ENCODE measurements at regions not wholly inside any gene's neighbourhood (a gene's known extent, or its start where the extent isn't known, plus 50 kb on each side); places are given as distances from the start of the nearest gene placed in this dataset.
A peak's percentile ranks its signal among the peaks of the same experiment; 100 is the strongest.

DNA sequence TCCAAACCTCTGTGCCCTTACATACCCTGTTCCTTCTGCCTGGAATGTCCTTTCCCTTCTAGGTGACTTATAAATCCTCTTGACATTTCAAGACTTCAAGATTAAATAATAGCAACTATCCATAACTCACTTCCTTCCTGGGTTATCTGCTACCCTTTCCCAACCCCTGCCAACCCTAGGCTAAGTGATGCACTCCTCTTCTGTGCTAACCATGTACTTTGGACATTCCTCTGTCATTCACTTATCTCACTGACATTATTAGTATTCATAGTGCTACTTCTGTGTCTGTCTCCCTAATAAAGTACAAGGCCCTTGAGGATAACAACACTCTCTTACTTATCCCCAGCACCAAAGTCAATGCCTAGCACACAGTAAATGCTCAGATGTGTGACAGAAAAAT lies 307.1 kb downstream of the ENC1 start:
- intact Hi-C loops (cut with DNase I): no loop called here
- no peak for DNase-seq
- Histone ChIP-seq H3K27ac (no peak overlapping the region), H3K4me3 (no peak overlapping the region), H3K4me1 (peaks cover 21% of the 10 kb centered on the region), H3K27me3 (ENCODE audit: insufficient read depth in 3 of 3, low read length in 2 of 3) (no peaks in the 10 kb centered on the region), H3K36me3 (ENCODE audit: insufficient read depth in 1 of 2, low read depth in 1 of 2) (no peaks in the 10 kb centered on the region), H3K9me3 (no peaks in the 10 kb centered on the region)
- no peak for ATAC-seq
- TF ChIP-seq, protein P1, sequence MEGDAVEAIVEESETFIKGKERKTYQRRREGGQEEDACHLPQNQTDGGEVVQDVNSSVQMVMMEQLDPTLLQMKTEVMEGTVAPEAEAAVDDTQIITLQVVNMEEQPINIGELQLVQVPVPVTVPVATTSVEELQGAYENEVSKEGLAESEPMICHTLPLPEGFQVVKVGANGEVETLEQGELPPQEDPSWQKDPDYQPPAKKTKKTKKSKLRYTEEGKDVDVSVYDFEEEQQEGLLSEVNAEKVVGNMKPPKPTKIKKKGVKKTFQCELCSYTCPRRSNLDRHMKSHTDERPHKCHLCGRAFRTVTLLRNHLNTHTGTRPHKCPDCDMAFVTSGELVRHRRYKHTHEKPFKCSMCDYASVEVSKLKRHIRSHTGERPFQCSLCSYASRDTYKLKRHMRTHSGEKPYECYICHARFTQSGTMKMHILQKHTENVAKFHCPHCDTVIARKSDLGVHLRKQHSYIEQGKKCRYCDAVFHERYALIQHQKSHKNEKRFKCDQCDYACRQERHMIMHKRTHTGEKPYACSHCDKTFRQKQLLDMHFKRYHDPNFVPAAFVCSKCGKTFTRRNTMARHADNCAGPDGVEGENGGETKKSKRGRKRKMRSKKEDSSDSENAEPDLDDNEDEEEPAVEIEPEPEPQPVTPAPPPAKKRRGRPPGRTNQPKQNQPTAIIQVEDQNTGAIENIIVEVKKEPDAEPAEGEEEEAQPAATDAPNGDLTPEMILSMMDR (IDR thresholded peaks at IDR 0.05): no peak

DNA sequence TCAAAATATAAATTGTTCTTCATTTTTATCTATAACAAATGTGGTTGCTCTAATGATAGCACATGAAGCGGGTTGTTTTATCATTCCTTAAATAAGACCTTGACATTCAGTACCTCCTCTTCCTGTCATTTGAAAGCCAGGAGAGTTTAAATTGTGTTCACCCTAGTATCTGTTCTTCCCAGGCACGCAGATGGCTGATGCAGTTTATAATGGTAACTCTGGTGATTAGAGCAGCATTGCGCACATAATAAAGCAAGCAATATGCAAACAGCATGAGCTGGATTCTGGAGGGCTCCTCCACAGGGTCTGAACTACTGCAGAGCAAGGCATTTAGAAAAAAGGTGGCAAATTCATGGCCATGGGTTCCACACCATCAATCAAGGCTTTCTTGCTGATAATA lies 307.8 kb downstream of the ENC1 start:
- 93 to 97% (median 93%) methylated on average over 3 of the region's 3 CpGs for WGBS, 3 donors
- intact Hi-C loops (cut with DNase I): no loop called here
- H3K9me3 ChIP-seq: no peaks in the 10 kb centered on the region
- H3K27ac ChIP-seq: no peak overlapping the region
- H3K4me3 ChIP-seq: no peak overlapping the region
- DNase-seq: no peak
- peaks cover 21% of the 10 kb centered on the region for H3K4me1 ChIP-seq
- no peaks in the 10 kb centered on the region for H3K36me3 ChIP-seq (ENCODE audit: insufficient read depth in 1 of 2, low read depth in 1 of 2)
- TF ChIP-seq, protein P1 (IDR thresholded peaks at IDR 0.05): no peak
- ATAC-seq: no peak
- H3K27me3 ChIP-seq (ENCODE audit: insufficient read depth in 3 of 3, low read length in 2 of 3): no peaks in the 10 kb centered on the region

DNA sequence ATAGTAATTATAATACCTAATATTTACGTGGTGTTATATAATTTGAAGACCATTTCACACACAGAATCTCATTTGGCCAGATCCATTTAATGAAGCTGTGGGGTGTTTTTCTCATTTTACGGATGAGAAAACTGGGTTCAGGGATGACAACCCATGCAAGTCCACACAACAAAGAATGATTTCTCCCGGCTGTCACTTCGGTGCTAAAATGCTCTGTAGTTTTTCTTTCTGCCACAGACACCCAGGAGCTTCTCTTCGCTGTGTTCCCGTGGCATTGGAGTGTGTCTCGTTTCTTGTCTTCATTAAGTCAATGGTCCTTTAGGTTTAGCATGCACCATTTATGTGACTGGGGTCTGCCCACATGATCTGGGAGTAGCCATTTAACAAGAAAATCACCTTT lies 308.5 kb downstream of the ENC1 start:
- intact Hi-C loops (cut with DNase I): no loop called here
- no peaks in the 10 kb centered on the region for H3K36me3 ChIP-seq (ENCODE audit: insufficient read depth in 1 of 2, low read depth in 1 of 2)
- no peak overlapping the region for H3K27ac ChIP-seq
- 94 to 98% (median 97%) methylated on average over 7 of the region's 7 CpGs for WGBS, 3 donors
- no peaks in the 10 kb centered on the region for H3K9me3 ChIP-seq
- ATAC-seq: no peak
- TF ChIP-seq, protein P1 (IDR thresholded peaks at IDR 0.05): no peak
- H3K4me1 ChIP-seq: peaks cover 27% of the 10 kb centered on the region
- no peaks in the 10 kb centered on the region for H3K27me3 ChIP-seq (ENCODE audit: insufficient read depth in 3 of 3, low read length in 2 of 3)
- no peak for DNase-seq
- H3K4me3 ChIP-seq: no peak overlapping the region

- WGBS, 3 donors: 27 to 31% (median 30%) methylated on average over 1 of the region's 1 CpG
- no peaks in the 10 kb centered on the region for H3K36me3 ChIP-seq (ENCODE audit: insufficient read depth in 1 of 2, low read depth in 1 of 2)
- ATAC-seq (peak; percentile 55 to 89 (median 83)), DNase-seq (no peak)
- no peaks in the 10 kb centered on the region for H3K9me3 ChIP-seq
- H3K27me3 ChIP-seq (ENCODE audit: insufficient read depth in 3 of 3, low read length in 2 of 3): no peaks in the 10 kb centered on the region
- TF ChIP-seq, protein P1 (IDR thresholded peaks at IDR 0.05): no peak
- peaks cover 23% of the 10 kb centered on the region for H3K4me1 ChIP-seq
- peak overlapping the region; percentile 79 for H3K27ac ChIP-seq
- H3K4me3 ChIP-seq: no peak overlapping the region
- intact Hi-C loops (cut with DNase I): no loop called here
These were observed 312.3 kb downstream of the ENC1 start for GRCh38 chr5:74328221-74328630.

GRCh38 chr5:74327339-74327685 lies 313.2 kb downstream of the ENC1 start:
- whole genome bisulfite sequencing, 3 donors: 60 to 79% (median 67%) methylated on average over 2 of the region's 2 CpGs

More at GRCh38 chr5:74327339-74327685, 313.2 kb downstream of the ENC1 start:
- TF ChIP-seq, protein P1 (IDR thresholded peaks at IDR 0.05): no peak
- peak overlapping the region; percentile 79 for H3K27ac ChIP-seq
- no peaks in the 10 kb centered on the region for H3K9me3 ChIP-seq
- DNase-seq (no peak), ATAC-seq (no peak)
- intact Hi-C loops (cut with DNase I): no loop called here
- H3K4me1 ChIP-seq: peaks cover 23% of the 10 kb centered on the region
- H3K4me3 ChIP-seq: no peak overlapping the region
- H3K36me3 ChIP-seq (ENCODE audit: insufficient read depth in 1 of 2, low read depth in 1 of 2): no peaks in the 10 kb centered on the region
- H3K27me3 ChIP-seq (ENCODE audit: insufficient read depth in 3 of 3, low read length in 2 of 3): no peaks in the 10 kb centered on the region
